HepG2 (cell line): ENCODE measurements at regions not wholly inside any gene's neighbourhood (a gene's known extent, or its start where the extent isn't known, plus 50 kb on each side); places are given as distances from the start of the nearest gene placed in this dataset.

Experiments used
- ATAC-seq: fragments of 200-7000 bp; cut with Tn5 transposase; 3 replicates; pipeline ENCODE4 v1.9.1; 2020; ENCODE audit warnings: mild to moderate bottlenecking, moderate library complexity
- BruUV-seq: library from RNA; stranded (reverse); fragments of 400-500 nt; replicated peaks from 2 replicates; lab custom pipeline; 2021; lab: Mats Ljungman, UMichigan
- CTCF ChIA-PET: fragments of 300-600 bp; formaldehyde crosslinking; extraction: SDS; loops from one replicate; lab custom pipeline; 2021; ENCODE audit warnings: low total read pairs, inconsistent platforms, low intra/inter-chr PET ratio; lab: Yijun Ruan, JAX
- POLR2A ChIA-PET: fragments of 350-600 bp; sonication (Branson Sonifier 250); formaldehyde crosslinking; loops from one replicate; lab custom pipeline; 2020; ENCODE audit warnings: antibody characterized with exemption, inconsistent platforms; lab: Yijun Ruan, JAX
- DNase-seq: peaks from one replicate; pipeline ENCODE4 v3.0.0-alpha.2; 2015; ENCODE audit warnings: low spot score
- FAIRE-seq: peaks from 3 replicates; lab custom pipeline; 2011; peaks lifted over from hg19 to GRCh38; lab: Jason Lieb, UNC
- H2AFZ ChIP-seq: one replicate; pipeline ENCODE4 v1.6.1; 2011; ENCODE audit warnings: low read length, inconsistent platforms
- H3K27ac ChIP-seq: fragments of 300-600 bp; 3 replicates; pipeline ENCODE4 v1.8.0; 2011; ENCODE audit warnings: mixed run types, mild to moderate bottlenecking, mixed read lengths, low read length, inconsistent platforms; ENCODE audit not compliant: insufficient read depth; ENCODE audit errors: extremely low read length
- H3K27me3 ChIP-seq, 2 experiments: fragments of 200-600 bp in 1 of 2; 2 replicates in 1 of 2; 3 replicates in 1 of 2; pipeline versions ENCODE4 v1.6.0 to v1.8.0; 2011; ENCODE audit warnings: low read length in 2 of 2, mild to moderate bottlenecking in 2 of 2, moderate library complexity in 2 of 2, inconsistent platforms in 1 of 2; ENCODE audit not compliant: insufficient read depth in 2 of 2, control insufficient read depth in 1 of 2
- H3K36me3 ChIP-seq, 2 experiments: fragments of 200-600 bp in 1 of 2; replicated peaks in 1 of 2; 2 replicates in 1 of 2; 3 replicates in 1 of 2; pipeline versions ENCODE4 v1.5.1 to v1.8.0; 2011; ENCODE audit warnings: low read length in 2 of 2, inconsistent platforms in 1 of 2; ENCODE audit not compliant: insufficient read depth in 2 of 2, control insufficient read depth in 1 of 2
- H3K4me1 ChIP-seq: 2 replicates; pipeline ENCODE4 v1.5.1; 2012; ENCODE audit warnings: low read length, inconsistent platforms; ENCODE audit not compliant: insufficient read depth
- H3K4me2 ChIP-seq: 2 replicates; pipeline ENCODE4 v1.6.0; 2011; ENCODE audit warnings: low read depth, low read length, inconsistent platforms
- H3K4me3 ChIP-seq, 3 experiments: fragments of 200-600 bp in 1 of 3; sonication (generic), shearing (Covaris generic) in 1 of 3; replicated peaks in 1 of 3; 2 replicates each; pipeline ENCODE4 v1.5.1; 2011 to 2016; ENCODE audit warnings: low read length in 3 of 3, inconsistent platforms in 2 of 3, low read depth in 2 of 3, mild to moderate bottlenecking in 2 of 3, control low read depth in 1 of 3, mixed read lengths in 1 of 3; ENCODE audit not compliant: insufficient read depth in 1 of 3
- H3K79me2 ChIP-seq: one replicate; pipeline ENCODE4 v1.6.1; 2011; ENCODE audit warnings: low read length, inconsistent platforms; ENCODE audit not compliant: insufficient read depth
- H3K9ac ChIP-seq: 2 replicates; pipeline ENCODE4 v1.6.0; 2011; ENCODE audit warnings: mild to moderate bottlenecking, low read depth, low read length, inconsistent platforms; ENCODE audit not compliant: insufficient read depth
- H3K9me3 ChIP-seq: 2 replicates; pipeline ENCODE4 v1.5.1; 2012; ENCODE audit warnings: mild to moderate bottlenecking, low read length
- H4K20me1 ChIP-seq: 2 replicates; pipeline ENCODE4 v1.6.0; 2011; ENCODE audit warnings: inconsistent platforms, mild to moderate bottlenecking, low read length, moderate library complexity; ENCODE audit not compliant: insufficient read depth
- FUBP1 ChIP-seq: sonication (generic); formaldehyde crosslinking; IDR thresholded peaks from 2 replicates; pipeline ENCODE4 v1.5.1; 2020; ENCODE audit warnings: missing genetic modification reagents, mild to moderate bottlenecking, borderline replicate concordance
- HNF1B ChIP-seq: sonication (generic); formaldehyde crosslinking; IDR thresholded peaks from 2 replicates; pipeline ENCODE4 v1.5.1; 2020; ENCODE audit warnings: mild to moderate bottlenecking, moderate library complexity, missing genetic modification reagents
- RARG ChIP-seq: sonication (generic); formaldehyde crosslinking; IDR thresholded peaks from 2 replicates; pipeline ENCODE4 v1.4.0; 2020; ENCODE audit warnings: low read depth, mild to moderate bottlenecking, missing genetic modification reagents
- STAT5B ChIP-seq: sonication (generic); formaldehyde crosslinking; IDR thresholded peaks from 2 replicates; pipeline ENCODE4 v1.4.0; 2020; ENCODE audit warnings: missing genetic modification reagents
- ZMAT3 ChIP-seq: sonication (generic); formaldehyde crosslinking; conservative IDR thresholded peaks from 2 replicates; pipeline ENCODE4 v1.7.0; 2021; ENCODE audit warnings: missing genetic modification reagents
- ZNF557 ChIP-seq: sonication (generic); formaldehyde crosslinking; IDR thresholded peaks from 2 replicates; pipeline ENCODE4 v1.4.0; 2020; ENCODE audit warnings: missing genetic modification reagents
- ZNF800 ChIP-seq: sonication (generic); formaldehyde crosslinking; IDR thresholded peaks from 2 replicates; pipeline ENCODE4 v1.4.0; 2020; ENCODE audit warnings: missing genetic modification reagents
- WGBS: methylation state at CpG from one replicate; pipeline ENCODE4 v1.1.6; 2017; ENCODE audit warnings: low lambda C conversion rate; 5-methylcytosine and 5-hydroxymethylcytosine counted together
- in situ Hi-C: cut with HindIII; loops from 2 replicates; pipeline ENCODE4 v1.10.0; 2017; ENCODE audit warnings: low pct_unique_long_range_greater_than_20kb; ENCODE audit not compliant: extremely low pct_ligation_motif_present
- intact Hi-C: fragments of 100-400 bp; cut with micrococcal nuclease; formaldehyde crosslinking; loops from one replicate; pipeline ENCODE4 v1.10.0; 2022; ENCODE audit not compliant: unreplicated experiment
- TF ChIP-seq, protein P1 (sequence below): IDR thresholded peaks from 2 replicates; pipeline ENCODE4 v1.4.0; 2020; ENCODE audit warnings: mild to moderate bottlenecking, missing genetic modification reagents

DNA sequence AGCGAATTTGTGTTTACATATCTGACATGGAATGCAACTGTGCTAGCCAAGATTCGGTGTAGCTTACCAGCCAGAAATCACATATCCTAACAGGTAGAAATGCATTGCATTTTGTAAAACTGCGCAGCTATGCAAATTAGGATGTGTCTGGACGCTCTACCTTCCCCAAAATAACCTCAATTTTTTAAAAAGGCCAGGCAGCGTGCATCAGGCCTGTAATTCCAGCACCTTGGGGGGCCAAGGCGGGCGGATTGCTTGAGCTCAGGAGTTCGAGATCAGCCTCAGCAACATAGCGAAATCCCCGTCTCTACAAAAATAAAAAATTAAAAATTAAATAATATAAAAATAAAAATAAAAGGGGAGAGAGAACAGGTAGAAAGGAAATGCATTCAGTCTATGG, 305.0 kb downstream of the TYW1 start (continued):
- no peak for TF ChIP-seq ZNF800 (CRISPR knock-in tag)
- TF ChIP-seq, all 625 proteins: peak for 3

GRCh38 chr7:67302113-67303039, 305.7 kb downstream of the TYW1 start:
- Histone ChIP-seq H3K79me2 (peaks cover 12% of the 10 kb centered on the region), H3K27me3 (no peaks in the 10 kb centered on the region), H3K4me2 (peak overlapping the region; percentile 94), H3K36me3 (peaks cover 1 to 19% of the 10 kb centered on the region in 2 experiments; a peak in 2 of 5 replicates), H4K20me1 (no peaks in the 10 kb centered on the region), H3K9me3 (no peaks in the 10 kb centered on the region), H3K9ac (peak overlapping the region; percentile 96), H2AFZ (no peak overlapping the region), H3K4me1 (peaks cover 16% of the 10 kb centered on the region), H3K27ac (peak overlapping the region; percentile 94), H3K4me3 (peak overlapping the region; percentile 92 to 99 (median 97))
- TSS peak; percentile 65 for BruUV-seq
- in situ Hi-C loops = no loop called here
- DNase-seq (peak; percentile 99), ATAC-seq (peak; percentile 95), FAIRE-seq (peak; percentile 93)
- POLR2A ChIA-PET = interaction anchor here (0.6 to 1.4 kb wide), 5 partner anchors 11 to 458 kb away, joined by 3 to 13 read pairs (median 5); partner anchors contain the start of genes SBDS and TYW1
- CTCF ChIA-PET = no interaction called here
- WGBS = under 1% methylated on average over 29 of the region's 83 CpGs
- intact Hi-C loops = no loop called here
- TF ChIP-seq ZMAT3 (CRISPR knock-in tag) (peak; percentile 63), HNF1B (CRISPR knock-in tag) (peak; percentile 65; the same call in 1 of the 2 replicates), ZNF557 (CRISPR knock-in tag) (0 out of 2 replicates have a peak, but pooled peaks have one; percentile 12), RARG (CRISPR knock-in tag) (no peak), FUBP1 (CRISPR knock-in tag) (no peak), STAT5B (0 out of 2 replicates have a peak, but pooled peaks have one; percentile 0)
- TF ChIP-seq, protein P1, sequence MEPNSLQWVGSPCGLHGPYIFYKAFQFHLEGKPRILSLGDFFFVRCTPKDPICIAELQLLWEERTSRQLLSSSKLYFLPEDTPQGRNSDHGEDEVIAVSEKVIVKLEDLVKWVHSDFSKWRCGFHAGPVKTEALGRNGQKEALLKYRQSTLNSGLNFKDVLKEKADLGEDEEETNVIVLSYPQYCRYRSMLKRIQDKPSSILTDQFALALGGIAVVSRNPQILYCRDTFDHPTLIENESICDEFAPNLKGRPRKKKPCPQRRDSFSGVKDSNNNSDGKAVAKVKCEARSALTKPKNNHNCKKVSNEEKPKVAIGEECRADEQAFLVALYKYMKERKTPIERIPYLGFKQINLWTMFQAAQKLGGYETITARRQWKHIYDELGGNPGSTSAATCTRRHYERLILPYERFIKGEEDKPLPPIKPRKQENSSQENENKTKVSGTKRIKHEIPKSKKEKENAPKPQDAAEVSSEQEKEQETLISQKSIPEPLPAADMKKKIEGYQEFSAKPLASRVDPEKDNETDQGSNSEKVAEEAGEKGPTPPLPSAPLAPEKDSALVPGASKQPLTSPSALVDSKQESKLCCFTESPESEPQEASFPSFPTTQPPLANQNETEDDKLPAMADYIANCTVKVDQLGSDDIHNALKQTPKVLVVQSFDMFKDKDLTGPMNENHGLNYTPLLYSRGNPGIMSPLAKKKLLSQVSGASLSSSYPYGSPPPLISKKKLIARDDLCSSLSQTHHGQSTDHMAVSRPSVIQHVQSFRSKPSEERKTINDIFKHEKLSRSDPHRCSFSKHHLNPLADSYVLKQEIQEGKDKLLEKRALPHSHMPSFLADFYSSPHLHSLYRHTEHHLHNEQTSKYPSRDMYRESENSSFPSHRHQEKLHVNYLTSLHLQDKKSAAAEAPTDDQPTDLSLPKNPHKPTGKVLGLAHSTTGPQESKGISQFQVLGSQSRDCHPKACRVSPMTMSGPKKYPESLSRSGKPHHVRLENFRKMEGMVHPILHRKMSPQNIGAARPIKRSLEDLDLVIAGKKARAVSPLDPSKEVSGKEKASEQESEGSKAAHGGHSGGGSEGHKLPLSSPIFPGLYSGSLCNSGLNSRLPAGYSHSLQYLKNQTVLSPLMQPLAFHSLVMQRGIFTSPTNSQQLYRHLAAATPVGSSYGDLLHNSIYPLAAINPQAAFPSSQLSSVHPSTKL (CRISPR knock-in tag) = peak; percentile 6; the same call in 1 of the 2 replicates
